Muscle of arm (tissue), 1 donor: ENCODE measurements at regions not wholly inside any gene's neighbourhood (a gene's known extent, or its start where the extent isn't known, plus 50 kb on each side); places are given as distances from the start of the nearest gene placed in this dataset.
"Not testable (repeated sequence)": the region's sequence is repeated elsewhere in the genome, so short reads cannot be mapped to it uniquely, and the experiment has no call there.

ENCODE experiments used
- DNase-seq: peaks from one replicate; pipeline ENCODE4 v3.0.0-alpha.2; 2013

GRCh38 chr2:144912206-144912605, 392.3 kb upstream of the ZEB2 start:
- no peak for DNase-seq

GRCh38 chr2:144905956-144906355, 386.0 kb upstream of the ZEB2 start:
- no peak for DNase-seq

GRCh38 chr2:144904612-144905011, 384.7 kb upstream of the ZEB2 start:
- no peak for DNase-seq

GRCh38 chr2:144903045-144903444, 383.1 kb upstream of the ZEB2 start:
- DNase-seq, result not testable (repeated sequence)

- not testable (repeated sequence) for DNase-seq
Measured at GRCh38 chr2:144901386-144901785, 381.5 kb upstream of the ZEB2 start.

GRCh38 chr2:144896341-144896740, 376.4 kb upstream of the ZEB2 start:
- DNase-seq, result no peak

- no peak for DNase-seq
Measured at GRCh38 chr2:144894612-144895599, 375.0 kb upstream of the ZEB2 start.

GRCh38 chr2:144893464-144893863, 373.5 kb upstream of the ZEB2 start:
- no peak for DNase-seq

- DNase-seq, result no peak
Measured at GRCh38 chr2:144890828-144891227, 370.9 kb upstream of the ZEB2 start.

GRCh38 chr2:144889348-144889747, 369.4 kb upstream of the ZEB2 start:
- no peak for DNase-seq

- DNase-seq, result peak; percentile 61
Measured at GRCh38 chr2:144886862-144887261, 366.9 kb upstream of the ZEB2 start.

GRCh38 chr2:144877893-144878292, 358.0 kb upstream of the ZEB2 start:
- no peak for DNase-seq

GRCh38 chr2:144876013-144876412, 356.1 kb upstream of the ZEB2 start:
- no peak for DNase-seq

GRCh38 chr2:144875290-144875969, 355.5 kb upstream of the ZEB2 start:
- no peak for DNase-seq

- DNase-seq, result no peak
Measured at GRCh38 chr2:144865670-144866069, 345.8 kb upstream of the ZEB2 start.

GRCh38 chr2:144859716-144860115, 339.8 kb upstream of the ZEB2 start:
- DNase-seq, result no peak

- no peak for DNase-seq
Measured at GRCh38 chr2:144858211-144858610, 338.3 kb upstream of the ZEB2 start.

GRCh38 chr2:144854596-144854995, 334.7 kb upstream of the ZEB2 start:
- no peak for DNase-seq

GRCh38 chr2:144849612-144850011, 329.7 kb upstream of the ZEB2 start:
- no peak for DNase-seq

- DNase-seq, result no peak
Measured at GRCh38 chr2:144848423-144848822, 328.5 kb upstream of the ZEB2 start.

GRCh38 chr2:144847347-144848080, 327.6 kb upstream of the ZEB2 start:
- DNase-seq, result no peak

- no peak for DNase-seq
Measured at GRCh38 chr2:144836635-144837350, 316.9 kb upstream of the ZEB2 start.
